IPS-20b (cell line): ENCODE measurements at regions not wholly inside any gene's neighbourhood (a gene's known extent, or its start where the extent isn't known, plus 50 kb on each side); places are given as distances from the start of the nearest gene placed in this dataset.

ENCODE experiments used
- H3K27ac ChIP-seq: one replicate; pipeline ENCODE4 v1.5.1; 2013; ENCODE audit warnings: low read length
- H3K27me3 ChIP-seq: 2 replicates; pipeline ENCODE4 v1.6.1; 2013; ENCODE audit warnings: mild to moderate bottlenecking, low read length, inconsistent platforms; ENCODE audit not compliant: insufficient read depth
- H3K36me3 ChIP-seq: 2 replicates; pipeline ENCODE4 v1.6.1; 2013; ENCODE audit warnings: low read depth, mild to moderate bottlenecking, inconsistent platforms, low read length, moderate library complexity; ENCODE audit not compliant: insufficient read depth
- H3K4me1 ChIP-seq: 2 replicates; pipeline ENCODE4 v1.6.1; 2013; ENCODE audit warnings: mild to moderate bottlenecking, control low read depth, inconsistent platforms, low read length, moderate library complexity; ENCODE audit not compliant: insufficient read depth
- H3K4me3 ChIP-seq: 2 replicates; pipeline ENCODE4 v1.5.1; 2013; ENCODE audit warnings: mild to moderate bottlenecking, low read length, inconsistent platforms
- H3K9ac ChIP-seq: 2 replicates; pipeline ENCODE4 v1.6.1; 2013; ENCODE audit warnings: low read depth, mild to moderate bottlenecking, inconsistent platforms, low read length, moderate library complexity
- H3K9me3 ChIP-seq: 2 replicates; pipeline ENCODE4 v1.6.1; 2013; ENCODE audit warnings: mild to moderate bottlenecking, low read depth, low read length, inconsistent platforms; ENCODE audit not compliant: insufficient read depth

GRCh38 chr11:131025020-131025419 lies 108.7 kb upstream of the SNX19 start:
- H3K27ac ChIP-seq, result no peak overlapping the region
- no peak overlapping the region for H3K9ac ChIP-seq
- H3K4me1 ChIP-seq, result no peaks in the 10 kb centered on the region
- no peaks in the 10 kb centered on the region for H3K36me3 ChIP-seq
- H3K9me3 ChIP-seq, result no peaks in the 10 kb centered on the region
- H3K27me3 ChIP-seq, result no peaks in the 10 kb centered on the region
- H3K4me3 ChIP-seq, result no peak overlapping the region

GRCh38 chr11:131025421-131026125 lies 109.3 kb upstream of the SNX19 start:
- no peak overlapping the region for H3K9ac ChIP-seq
- no peak overlapping the region for H3K27ac ChIP-seq
- H3K4me1 ChIP-seq, result no peaks in the 10 kb centered on the region
- H3K9me3 ChIP-seq, result no peaks in the 10 kb centered on the region
- no peaks in the 10 kb centered on the region for H3K27me3 ChIP-seq
- no peak overlapping the region for H3K4me3 ChIP-seq
- no peaks in the 10 kb centered on the region for H3K36me3 ChIP-seq

GRCh38 chr11:131027491-131027890 lies 111.2 kb upstream of the SNX19 start:
- no peak overlapping the region for H3K4me3 ChIP-seq
- H3K27ac ChIP-seq, result no peak overlapping the region
- no peaks in the 10 kb centered on the region for H3K4me1 ChIP-seq
- H3K36me3 ChIP-seq, result no peaks in the 10 kb centered on the region
- no peaks in the 10 kb centered on the region for H3K9me3 ChIP-seq
- no peaks in the 10 kb centered on the region for H3K27me3 ChIP-seq
- no peak overlapping the region for H3K9ac ChIP-seq

GRCh38 chr11:131033151-131033651 lies 116.9 kb upstream of the SNX19 start:
- no peaks in the 10 kb centered on the region for H3K9me3 ChIP-seq
- H3K4me3 ChIP-seq, result no peak overlapping the region
- no peak overlapping the region for H3K27ac ChIP-seq
- no peak overlapping the region for H3K9ac ChIP-seq
- no peaks in the 10 kb centered on the region for H3K27me3 ChIP-seq
- H3K36me3 ChIP-seq, result no peaks in the 10 kb centered on the region
- H3K4me1 ChIP-seq, result peaks cover 6% of the 10 kb centered on the region; the same call in 1 of the 2 replicates

GRCh38 chr11:131036514-131036913 lies 120.2 kb upstream of the SNX19 start:
- Histone ChIP-seq H3K4me3 (no peak overlapping the region), H3K9ac (no peak overlapping the region), H3K36me3 (no peaks in the 10 kb centered on the region), H3K27me3 (no peaks in the 10 kb centered on the region), H3K4me1 (peaks cover 6% of the 10 kb centered on the region; the same call in 1 of the 2 replicates), H3K27ac (no peak overlapping the region), H3K9me3 (no peaks in the 10 kb centered on the region)

- H3K9me3 ChIP-seq, result no peaks in the 10 kb centered on the region
- no peak overlapping the region for H3K27ac ChIP-seq
- H3K27me3 ChIP-seq, result no peaks in the 10 kb centered on the region
- H3K4me3 ChIP-seq, result no peak overlapping the region
- H3K9ac ChIP-seq, result no peak overlapping the region
- H3K4me1 ChIP-seq, result peaks cover 5% of the 10 kb centered on the region; the same call in 1 of the 2 replicates
- H3K36me3 ChIP-seq, result no peaks in the 10 kb centered on the region
Observed at GRCh38 chr11:131037873-131038272, 121.6 kb upstream of the SNX19 start.

GRCh38 chr11:131038597-131038996 lies 122.3 kb upstream of the SNX19 start:
- H3K36me3 ChIP-seq, result no peaks in the 10 kb centered on the region
- no peak overlapping the region for H3K27ac ChIP-seq
- H3K9ac ChIP-seq, result no peak overlapping the region
- H3K27me3 ChIP-seq, result no peaks in the 10 kb centered on the region
- H3K4me3 ChIP-seq, result no peak overlapping the region
- H3K9me3 ChIP-seq, result no peaks in the 10 kb centered on the region
- H3K4me1 ChIP-seq, result no peaks in the 10 kb centered on the region

- Histone ChIP-seq H3K9me3 (no peaks in the 10 kb centered on the region), H3K36me3 (no peaks in the 10 kb centered on the region), H3K9ac (no peak overlapping the region), H3K27ac (no peak overlapping the region), H3K4me1 (no peaks in the 10 kb centered on the region), H3K4me3 (no peak overlapping the region), H3K27me3 (no peaks in the 10 kb centered on the region)
Observed at GRCh38 chr11:131041331-131042040, 125.2 kb upstream of the SNX19 start.

GRCh38 chr11:131042041-131042390 lies 125.7 kb upstream of the SNX19 start:
- no peak overlapping the region for H3K27ac ChIP-seq
- H3K27me3 ChIP-seq, result no peaks in the 10 kb centered on the region
- no peak overlapping the region for H3K4me3 ChIP-seq
- no peaks in the 10 kb centered on the region for H3K4me1 ChIP-seq
- H3K36me3 ChIP-seq, result no peaks in the 10 kb centered on the region
- no peaks in the 10 kb centered on the region for H3K9me3 ChIP-seq
- no peak overlapping the region for H3K9ac ChIP-seq

GRCh38 chr11:131043251-131043650 lies 127.0 kb upstream of the SNX19 start:
- no peaks in the 10 kb centered on the region for H3K27me3 ChIP-seq
- H3K4me1 ChIP-seq, result no peaks in the 10 kb centered on the region
- H3K36me3 ChIP-seq, result no peaks in the 10 kb centered on the region
- no peak overlapping the region for H3K9ac ChIP-seq
- H3K4me3 ChIP-seq, result no peak overlapping the region
- no peaks in the 10 kb centered on the region for H3K9me3 ChIP-seq
- H3K27ac ChIP-seq, result no peak overlapping the region

GRCh38 chr11:131044851-131045250 lies 128.6 kb upstream of the SNX19 start:
- Histone ChIP-seq H3K9me3 (no peaks in the 10 kb centered on the region), H3K9ac (no peak overlapping the region), H3K27me3 (no peaks in the 10 kb centered on the region), H3K36me3 (no peaks in the 10 kb centered on the region), H3K27ac (no peak overlapping the region), H3K4me1 (no peaks in the 10 kb centered on the region), H3K4me3 (no peak overlapping the region)

- H3K4me1 ChIP-seq, result peaks cover 10% of the 10 kb centered on the region; the same call in 1 of the 2 replicates
- H3K9ac ChIP-seq, result no peak overlapping the region
- H3K27ac ChIP-seq, result no peak overlapping the region
- no peaks in the 10 kb centered on the region for H3K27me3 ChIP-seq
- no peak overlapping the region for H3K4me3 ChIP-seq
- H3K36me3 ChIP-seq, result no peaks in the 10 kb centered on the region
- H3K9me3 ChIP-seq, result no peaks in the 10 kb centered on the region
Observed at GRCh38 chr11:131052367-131052766, 136.1 kb upstream of the SNX19 start.
